ENCODE measurements at regions not wholly inside any gene's neighbourhood (a gene's known extent, or its start where the extent isn't known, plus 50 kb on each side); places are given as distances from the start of the nearest gene placed in this dataset.

DNA sequence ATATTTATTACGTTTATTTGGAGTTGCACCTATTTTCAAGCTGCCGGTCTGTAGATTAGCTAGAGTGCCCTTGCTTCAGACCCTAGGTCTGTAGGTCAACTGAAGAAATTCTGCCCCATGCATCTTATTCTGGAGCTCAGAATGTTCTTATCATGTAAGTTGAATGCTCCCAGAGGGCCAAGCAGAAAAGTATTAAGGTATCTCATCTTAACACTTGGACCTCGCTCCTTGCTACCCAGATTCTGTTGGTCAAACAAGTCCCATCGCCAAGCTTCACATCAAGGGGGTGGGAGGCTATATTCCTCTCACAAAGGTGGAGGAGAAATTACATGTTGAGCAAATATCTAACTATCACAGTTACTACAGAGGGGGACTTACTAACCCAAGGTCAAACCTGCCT is 187.7 kb downstream of the C1orf94 start:
- H3K9me2 ChIP-seq (replicated peaks; ENCODE audit: insufficient read depth) = no peaks in the 10 kb centered on the region
- H3K36me3 ChIP-seq (replicated peaks; ENCODE audit: insufficient read depth, low read depth) = no peaks in the 10 kb centered on the region
- H3K4me3 ChIP-seq = no peak overlapping the region
- TF ChIP-seq, protein P1, sequence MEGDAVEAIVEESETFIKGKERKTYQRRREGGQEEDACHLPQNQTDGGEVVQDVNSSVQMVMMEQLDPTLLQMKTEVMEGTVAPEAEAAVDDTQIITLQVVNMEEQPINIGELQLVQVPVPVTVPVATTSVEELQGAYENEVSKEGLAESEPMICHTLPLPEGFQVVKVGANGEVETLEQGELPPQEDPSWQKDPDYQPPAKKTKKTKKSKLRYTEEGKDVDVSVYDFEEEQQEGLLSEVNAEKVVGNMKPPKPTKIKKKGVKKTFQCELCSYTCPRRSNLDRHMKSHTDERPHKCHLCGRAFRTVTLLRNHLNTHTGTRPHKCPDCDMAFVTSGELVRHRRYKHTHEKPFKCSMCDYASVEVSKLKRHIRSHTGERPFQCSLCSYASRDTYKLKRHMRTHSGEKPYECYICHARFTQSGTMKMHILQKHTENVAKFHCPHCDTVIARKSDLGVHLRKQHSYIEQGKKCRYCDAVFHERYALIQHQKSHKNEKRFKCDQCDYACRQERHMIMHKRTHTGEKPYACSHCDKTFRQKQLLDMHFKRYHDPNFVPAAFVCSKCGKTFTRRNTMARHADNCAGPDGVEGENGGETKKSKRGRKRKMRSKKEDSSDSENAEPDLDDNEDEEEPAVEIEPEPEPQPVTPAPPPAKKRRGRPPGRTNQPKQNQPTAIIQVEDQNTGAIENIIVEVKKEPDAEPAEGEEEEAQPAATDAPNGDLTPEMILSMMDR (IDR thresholded peaks at IDR 0.05; ENCODE audit: poor library complexity) = no peak
- TF ChIP-seq EZH2phosphoT487 (IDR thresholded peaks at IDR 0.05; ENCODE audit: low read depth, severe bottlenecking, unreplicated experiment) = no peak
- TF ChIP-seq EZH2 (IDR thresholded peaks at IDR 0.05; ENCODE audit: borderline replicate concordance) = no peak
- no peaks in the 10 kb centered on the region for H3K4me1 ChIP-seq (ENCODE audit: insufficient read depth)
- 91% methylated on average over 4 of the region's 4 CpGs for WGBS (ENCODE audit: low lambda C conversion rate, missing lambda C conversion rate)
- no peak for DNase-seq (ENCODE audit: low spot score)
- no peaks in the 10 kb centered on the region for H3K9me3 ChIP-seq (ENCODE audit: low read depth)
- no peaks in the 10 kb centered on the region for H3K79me2 ChIP-seq
- no peaks in the 10 kb centered on the region for H4K20me1 ChIP-seq (ENCODE audit: insufficient read depth, poor library complexity, severe bottlenecking)
- H3K4me2 ChIP-seq = no peak overlapping the region
- H3K27ac ChIP-seq = no peak overlapping the region
- H3K27me3 ChIP-seq = no peaks in the 10 kb centered on the region
- no peak overlapping the region for H2AFZ ChIP-seq

GRCh38 chr1:34365295-34365694 is 188.6 kb downstream of the C1orf94 start:
- no peaks in the 10 kb centered on the region for H3K27me3 ChIP-seq
- H2AFZ ChIP-seq = no peak overlapping the region
- no peaks in the 10 kb centered on the region for H3K4me1 ChIP-seq (ENCODE audit: insufficient read depth)
- no peak for DNase-seq (ENCODE audit: low spot score)
- H4K20me1 ChIP-seq (ENCODE audit: insufficient read depth, poor library complexity, severe bottlenecking) = no peaks in the 10 kb centered on the region
- H3K4me3 ChIP-seq = no peak overlapping the region
- no peaks in the 10 kb centered on the region for H3K9me2 ChIP-seq (replicated peaks; ENCODE audit: insufficient read depth)
- H3K79me2 ChIP-seq = no peaks in the 10 kb centered on the region
- no peaks in the 10 kb centered on the region for H3K36me3 ChIP-seq (replicated peaks; ENCODE audit: insufficient read depth, low read depth)
- H3K9me3 ChIP-seq (ENCODE audit: low read depth) = no peaks in the 10 kb centered on the region
- 50% methylated on average over 1 of the region's 1 CpG for WGBS (ENCODE audit: low lambda C conversion rate, missing lambda C conversion rate)
- TF ChIP-seq EZH2 (IDR thresholded peaks at IDR 0.05; ENCODE audit: borderline replicate concordance) (no peak), EZH2phosphoT487 (IDR thresholded peaks at IDR 0.05; ENCODE audit: low read depth, severe bottlenecking, unreplicated experiment) (no peak)
- TF ChIP-seq, protein P1 (IDR thresholded peaks at IDR 0.05; ENCODE audit: poor library complexity) = no peak
- H3K4me2 ChIP-seq = no peak overlapping the region
- no peak overlapping the region for H3K27ac ChIP-seq

- no peak overlapping the region for H2AFZ ChIP-seq
- WGBS (ENCODE audit: low lambda C conversion rate, missing lambda C conversion rate) = 70% methylated on average over 3 of the region's 3 CpGs
These were observed 190.3 kb downstream of the C1orf94 start for GRCh38 chr1:34366875-34367624.

More at GRCh38 chr1:34366875-34367624, 190.3 kb downstream of the C1orf94 start:
- no peaks in the 10 kb centered on the region for H4K20me1 ChIP-seq (ENCODE audit: insufficient read depth, poor library complexity, severe bottlenecking)
- no peaks in the 10 kb centered on the region for H3K9me2 ChIP-seq (replicated peaks; ENCODE audit: insufficient read depth)
- no peaks in the 10 kb centered on the region for H3K9me3 ChIP-seq (ENCODE audit: low read depth)
- no peaks in the 10 kb centered on the region for H3K4me1 ChIP-seq (ENCODE audit: insufficient read depth)
- H3K4me2 ChIP-seq = no peak overlapping the region
- H3K79me2 ChIP-seq = no peaks in the 10 kb centered on the region
- H3K27me3 ChIP-seq = no peaks in the 10 kb centered on the region
- TF ChIP-seq, protein P1 (IDR thresholded peaks at IDR 0.05; ENCODE audit: poor library complexity) = no peak
- no peak for DNase-seq (ENCODE audit: low spot score)
- H3K4me3 ChIP-seq = no peak overlapping the region
- no peak overlapping the region for H3K27ac ChIP-seq
- no peaks in the 10 kb centered on the region for H3K36me3 ChIP-seq (replicated peaks; ENCODE audit: insufficient read depth, low read depth)

Data from hepatocyte (in vitro differentiated cells).